ENCODE measurements at regions not wholly inside any gene's neighbourhood (a gene's known extent, or its start where the extent isn't known, plus 50 kb on each side); places are given as distances from the start of the nearest gene placed in this dataset.

DNA sequence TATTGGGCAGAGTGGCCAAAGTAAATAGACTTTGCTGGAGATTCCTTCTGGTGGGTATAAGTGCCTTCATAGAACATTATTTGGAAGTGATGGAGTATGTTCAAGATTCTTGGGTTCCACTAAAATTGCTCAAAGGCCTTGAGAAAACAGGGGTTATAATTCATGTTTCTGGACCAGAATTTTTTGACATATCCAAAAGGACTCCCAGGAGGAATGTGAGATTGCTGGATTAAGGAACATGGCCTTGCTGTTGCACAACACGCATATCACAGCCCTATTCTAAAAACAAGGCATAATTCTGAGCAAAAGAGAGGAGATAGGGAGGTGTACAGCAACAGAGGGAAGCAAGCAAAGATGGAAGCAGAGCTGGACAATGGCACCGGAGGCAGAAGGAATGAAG lies 111.7 kb upstream of the TNP1 start (continued):
- TF ChIP-seq, protein P1, sequence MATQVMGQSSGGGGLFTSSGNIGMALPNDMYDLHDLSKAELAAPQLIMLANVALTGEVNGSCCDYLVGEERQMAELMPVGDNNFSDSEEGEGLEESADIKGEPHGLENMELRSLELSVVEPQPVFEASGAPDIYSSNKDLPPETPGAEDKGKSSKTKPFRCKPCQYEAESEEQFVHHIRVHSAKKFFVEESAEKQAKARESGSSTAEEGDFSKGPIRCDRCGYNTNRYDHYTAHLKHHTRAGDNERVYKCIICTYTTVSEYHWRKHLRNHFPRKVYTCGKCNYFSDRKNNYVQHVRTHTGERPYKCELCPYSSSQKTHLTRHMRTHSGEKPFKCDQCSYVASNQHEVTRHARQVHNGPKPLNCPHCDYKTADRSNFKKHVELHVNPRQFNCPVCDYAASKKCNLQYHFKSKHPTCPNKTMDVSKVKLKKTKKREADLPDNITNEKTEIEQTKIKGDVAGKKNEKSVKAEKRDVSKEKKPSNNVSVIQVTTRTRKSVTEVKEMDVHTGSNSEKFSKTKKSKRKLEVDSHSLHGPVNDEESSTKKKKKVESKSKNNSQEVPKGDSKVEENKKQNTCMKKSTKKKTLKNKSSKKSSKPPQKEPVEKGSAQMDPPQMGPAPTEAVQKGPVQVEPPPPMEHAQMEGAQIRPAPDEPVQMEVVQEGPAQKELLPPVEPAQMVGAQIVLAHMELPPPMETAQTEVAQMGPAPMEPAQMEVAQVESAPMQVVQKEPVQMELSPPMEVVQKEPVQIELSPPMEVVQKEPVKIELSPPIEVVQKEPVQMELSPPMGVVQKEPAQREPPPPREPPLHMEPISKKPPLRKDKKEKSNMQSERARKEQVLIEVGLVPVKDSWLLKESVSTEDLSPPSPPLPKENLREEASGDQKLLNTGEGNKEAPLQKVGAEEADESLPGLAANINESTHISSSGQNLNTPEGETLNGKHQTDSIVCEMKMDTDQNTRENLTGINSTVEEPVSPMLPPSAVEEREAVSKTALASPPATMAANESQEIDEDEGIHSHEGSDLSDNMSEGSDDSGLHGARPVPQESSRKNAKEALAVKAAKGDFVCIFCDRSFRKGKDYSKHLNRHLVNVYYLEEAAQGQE (IDR thresholded peaks at IDR 0.05; ENCODE audit: unreplicated experiment): no peak
- TF ChIP-seq, protein P2, sequence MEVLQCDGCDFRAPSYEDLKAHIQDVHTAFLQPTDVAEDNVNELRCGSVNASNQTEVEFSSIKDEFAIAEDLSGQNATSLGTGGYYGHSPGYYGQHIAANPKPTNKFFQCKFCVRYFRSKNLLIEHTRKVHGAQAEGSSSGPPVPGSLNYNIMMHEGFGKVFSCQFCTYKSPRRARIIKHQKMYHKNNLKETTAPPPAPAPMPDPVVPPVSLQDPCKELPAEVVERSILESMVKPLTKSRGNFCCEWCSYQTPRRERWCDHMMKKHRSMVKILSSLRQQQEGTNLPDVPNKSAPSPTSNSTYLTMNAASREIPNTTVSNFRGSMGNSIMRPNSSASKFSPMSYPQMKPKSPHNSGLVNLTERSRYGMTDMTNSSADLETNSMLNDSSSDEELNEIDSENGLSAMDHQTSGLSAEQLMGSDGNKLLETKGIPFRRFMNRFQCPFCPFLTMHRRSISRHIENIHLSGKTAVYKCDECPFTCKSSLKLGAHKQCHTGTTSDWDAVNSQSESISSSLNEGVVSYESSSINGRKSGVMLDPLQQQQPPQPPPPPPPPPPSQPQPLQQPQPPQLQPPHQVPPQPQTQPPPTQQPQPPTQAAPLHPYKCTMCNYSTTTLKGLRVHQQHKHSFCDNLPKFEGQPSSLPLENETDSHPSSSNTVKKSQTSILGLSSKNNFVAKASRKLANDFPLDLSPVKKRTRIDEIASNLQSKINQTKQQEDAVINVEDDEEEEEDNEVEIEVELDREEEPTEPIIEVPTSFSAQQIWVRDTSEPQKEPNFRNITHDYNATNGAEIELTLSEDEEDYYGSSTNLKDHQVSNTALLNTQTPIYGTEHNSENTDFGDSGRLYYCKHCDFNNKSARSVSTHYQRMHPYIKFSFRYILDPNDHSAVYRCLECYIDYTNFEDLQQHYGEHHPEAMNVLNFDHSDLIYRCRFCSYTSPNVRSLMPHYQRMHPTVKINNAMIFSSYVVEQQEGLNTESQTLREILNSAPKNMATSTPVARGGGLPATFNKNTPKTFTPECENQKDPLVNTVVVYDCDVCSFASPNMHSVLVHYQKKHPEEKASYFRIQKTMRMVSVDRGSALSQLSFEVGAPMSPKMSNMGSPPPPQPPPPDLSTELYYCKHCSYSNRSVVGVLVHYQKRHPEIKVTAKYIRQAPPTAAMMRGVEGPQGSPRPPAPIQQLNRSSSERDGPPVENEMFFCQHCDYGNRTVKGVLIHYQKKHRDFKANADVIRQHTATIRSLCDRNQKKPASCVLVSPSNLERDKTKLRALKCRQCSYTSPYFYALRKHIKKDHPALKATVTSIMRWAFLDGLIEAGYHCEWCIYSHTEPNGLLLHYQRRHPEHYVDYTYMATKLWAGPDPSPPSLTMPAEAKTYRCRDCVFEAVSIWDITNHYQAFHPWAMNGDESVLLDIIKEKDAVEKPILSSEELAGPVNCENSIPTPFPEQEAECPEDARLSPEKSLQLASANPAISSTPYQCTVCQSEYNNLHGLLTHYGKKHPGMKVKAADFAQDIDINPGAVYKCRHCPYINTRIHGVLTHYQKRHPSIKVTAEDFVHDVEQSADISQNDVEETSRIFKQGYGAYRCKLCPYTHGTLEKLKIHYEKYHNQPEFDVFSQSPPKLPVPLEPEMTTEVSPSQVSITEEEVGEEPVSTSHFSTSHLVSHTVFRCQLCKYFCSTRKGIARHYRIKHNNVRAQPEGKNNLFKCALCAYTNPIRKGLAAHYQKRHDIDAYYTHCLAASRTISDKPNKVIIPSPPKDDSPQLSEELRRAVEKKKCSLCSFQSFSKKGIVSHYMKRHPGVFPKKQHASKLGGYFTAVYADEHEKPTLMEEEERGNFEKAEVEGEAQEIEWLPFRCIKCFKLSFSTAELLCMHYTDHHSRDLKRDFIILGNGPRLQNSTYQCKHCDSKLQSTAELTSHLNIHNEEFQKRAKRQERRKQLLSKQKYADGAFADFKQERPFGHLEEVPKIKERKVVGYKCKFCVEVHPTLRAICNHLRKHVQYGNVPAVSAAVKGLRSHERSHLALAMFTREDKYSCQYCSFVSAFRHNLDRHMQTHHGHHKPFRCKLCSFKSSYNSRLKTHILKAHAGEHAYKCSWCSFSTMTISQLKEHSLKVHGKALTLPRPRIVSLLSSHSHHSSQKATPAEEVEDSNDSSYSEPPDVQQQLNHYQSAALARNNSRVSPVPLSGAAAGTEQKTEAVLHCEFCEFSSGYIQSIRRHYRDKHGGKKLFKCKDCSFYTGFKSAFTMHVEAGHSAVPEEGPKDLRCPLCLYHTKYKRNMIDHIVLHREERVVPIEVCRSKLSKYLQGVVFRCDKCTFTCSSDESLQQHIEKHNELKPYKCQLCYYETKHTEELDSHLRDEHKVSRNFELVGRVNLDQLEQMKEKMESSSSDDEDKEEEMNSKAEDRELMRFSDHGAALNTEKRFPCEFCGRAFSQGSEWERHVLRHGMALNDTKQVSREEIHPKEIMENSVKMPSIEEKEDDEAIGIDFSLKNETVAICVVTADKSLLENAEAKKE (CRISPR knock-in tag; IDR thresholded peaks at IDR 0.05): no peak
- TF ChIP-seq, protein P3, sequence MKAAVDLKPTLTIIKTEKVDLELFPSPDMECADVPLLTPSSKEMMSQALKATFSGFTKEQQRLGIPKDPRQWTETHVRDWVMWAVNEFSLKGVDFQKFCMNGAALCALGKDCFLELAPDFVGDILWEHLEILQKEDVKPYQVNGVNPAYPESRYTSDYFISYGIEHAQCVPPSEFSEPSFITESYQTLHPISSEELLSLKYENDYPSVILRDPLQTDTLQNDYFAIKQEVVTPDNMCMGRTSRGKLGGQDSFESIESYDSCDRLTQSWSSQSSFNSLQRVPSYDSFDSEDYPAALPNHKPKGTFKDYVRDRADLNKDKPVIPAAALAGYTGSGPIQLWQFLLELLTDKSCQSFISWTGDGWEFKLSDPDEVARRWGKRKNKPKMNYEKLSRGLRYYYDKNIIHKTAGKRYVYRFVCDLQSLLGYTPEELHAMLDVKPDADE (IDR thresholded peaks at IDR 0.05): no peak

DNA sequence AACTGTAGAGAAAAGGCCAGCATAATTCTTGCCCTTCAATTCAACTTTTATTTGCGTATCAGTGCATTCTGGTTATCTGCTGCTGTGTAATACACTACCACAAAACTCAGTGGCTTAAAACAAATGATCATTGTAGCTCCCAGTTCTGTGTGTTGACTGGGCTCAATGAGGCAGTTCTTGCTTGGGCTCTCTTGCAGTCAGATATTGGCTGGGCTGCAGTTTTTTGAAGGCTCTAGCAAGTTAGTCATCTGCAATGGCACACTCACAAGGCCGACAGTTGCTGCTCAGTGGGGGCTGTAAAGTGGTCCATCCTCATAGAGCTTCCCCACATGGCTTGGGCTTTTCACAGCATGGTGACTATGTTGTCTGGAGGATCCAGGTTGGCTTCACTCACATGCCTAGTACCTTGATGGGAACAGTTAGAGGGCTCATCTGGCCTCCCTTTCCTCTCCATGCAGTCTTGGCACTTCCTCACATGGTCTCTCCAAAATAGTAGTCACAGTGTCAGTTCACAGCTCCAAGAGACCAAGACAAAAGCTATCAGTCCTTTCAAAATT lies 110.6 kb upstream of the TNP1 start:
- Histone ChIP-seq H3K79me2 (replicated peaks; ENCODE audit: insufficient read depth) (no peaks in the 10 kb centered on the region), H3K9me2 (ENCODE audit: insufficient read depth) (no peaks in the 10 kb centered on the region), H3K27me3 (ENCODE audit: insufficient read depth) (no peaks in the 10 kb centered on the region), H3F3A (replicated peaks; ENCODE audit: low read depth) (no peaks in the 10 kb centered on the region), H3K4me1 (ENCODE audit: insufficient read depth) (no peaks in the 10 kb centered on the region), H3K4me2 (no peak overlapping the region), H3K27ac (ENCODE audit: low read depth) (no peak overlapping the region), H3K4me3 (no peak overlapping the region), H3K36me3 (ENCODE audit: insufficient read depth) (no peaks in the 10 kb centered on the region), H4K20me1 (replicated peaks; ENCODE audit: insufficient read depth) (no peaks in the 10 kb centered on the region), H2AFZ (no peak overlapping the region)
- ATAC-seq (no peak), DNase-seq (ENCODE audit: low spot score) (no peak)
- Mint-ChIP-seq H3K9me3 (no peaks in the 10 kb centered on the region), H3K27me3 (ENCODE audit: insufficient read depth, low read depth, poor library complexity) (peaks cover 1% of the 10 kb centered on the region), H3K27ac (no peak overlapping the region), H3K4me1 (no peaks in the 10 kb centered on the region; the same call in 2 of the 3 replicates), H3K4me3 (no peak overlapping the region), H3K36me3 (ENCODE audit: low read depth) (no peaks in the 10 kb centered on the region)
- TF ChIP-seq, protein P3 (IDR thresholded peaks at IDR 0.05): no peak
- TF ChIP-seq EZH2 (IDR thresholded peaks at IDR 0.05; ENCODE audit: low read depth, unreplicated experiment) (no peak), ZNF331 (CRISPR knock-in tag; IDR thresholded peaks at IDR 0.05; ENCODE audit: low read depth) (no peak)
- TF ChIP-seq, protein P1 (IDR thresholded peaks at IDR 0.05; ENCODE audit: unreplicated experiment): no peak
